B cell (primary cell): ENCODE measurements at regions not wholly inside any gene's neighbourhood (a gene's known extent, or its start where the extent isn't known, plus 50 kb on each side); places are given as distances from the start of the nearest gene placed in this dataset.

Source experiments
- EZH2 ChIP-seq: IDR thresholded peaks from 2 replicates; pipeline ENCODE4 v1.6.1; 2012; ENCODE audit warnings: borderline replicate concordance, low read depth, mild to moderate bottlenecking, moderate library complexity, low read length; ENCODE audit not compliant: insufficient read depth, poor library complexity, severe bottlenecking
- TF ChIP-seq, protein P1 (sequence below): fragments of 200-600 bp; IDR thresholded peaks from one replicate; pipeline ENCODE4 v1.8.0; 2022; ENCODE audit warnings: antibody characterized with exemption, mild to moderate bottlenecking

- TF ChIP-seq, protein P1, sequence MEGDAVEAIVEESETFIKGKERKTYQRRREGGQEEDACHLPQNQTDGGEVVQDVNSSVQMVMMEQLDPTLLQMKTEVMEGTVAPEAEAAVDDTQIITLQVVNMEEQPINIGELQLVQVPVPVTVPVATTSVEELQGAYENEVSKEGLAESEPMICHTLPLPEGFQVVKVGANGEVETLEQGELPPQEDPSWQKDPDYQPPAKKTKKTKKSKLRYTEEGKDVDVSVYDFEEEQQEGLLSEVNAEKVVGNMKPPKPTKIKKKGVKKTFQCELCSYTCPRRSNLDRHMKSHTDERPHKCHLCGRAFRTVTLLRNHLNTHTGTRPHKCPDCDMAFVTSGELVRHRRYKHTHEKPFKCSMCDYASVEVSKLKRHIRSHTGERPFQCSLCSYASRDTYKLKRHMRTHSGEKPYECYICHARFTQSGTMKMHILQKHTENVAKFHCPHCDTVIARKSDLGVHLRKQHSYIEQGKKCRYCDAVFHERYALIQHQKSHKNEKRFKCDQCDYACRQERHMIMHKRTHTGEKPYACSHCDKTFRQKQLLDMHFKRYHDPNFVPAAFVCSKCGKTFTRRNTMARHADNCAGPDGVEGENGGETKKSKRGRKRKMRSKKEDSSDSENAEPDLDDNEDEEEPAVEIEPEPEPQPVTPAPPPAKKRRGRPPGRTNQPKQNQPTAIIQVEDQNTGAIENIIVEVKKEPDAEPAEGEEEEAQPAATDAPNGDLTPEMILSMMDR = no peak
- no peak for TF ChIP-seq EZH2
These were observed 124.1 kb upstream of the IQSEC1 start for GRCh38 chr3:13197281-13197680.
